ENCODE measurements at regions not wholly inside any gene's neighbourhood (a gene's known extent, or its start where the extent isn't known, plus 50 kb on each side); places are given as distances from the start of the nearest gene placed in this dataset.

- DNase-seq (ENCODE audit: low read depth), result no peak
- TF ChIP-seq, protein P1, sequence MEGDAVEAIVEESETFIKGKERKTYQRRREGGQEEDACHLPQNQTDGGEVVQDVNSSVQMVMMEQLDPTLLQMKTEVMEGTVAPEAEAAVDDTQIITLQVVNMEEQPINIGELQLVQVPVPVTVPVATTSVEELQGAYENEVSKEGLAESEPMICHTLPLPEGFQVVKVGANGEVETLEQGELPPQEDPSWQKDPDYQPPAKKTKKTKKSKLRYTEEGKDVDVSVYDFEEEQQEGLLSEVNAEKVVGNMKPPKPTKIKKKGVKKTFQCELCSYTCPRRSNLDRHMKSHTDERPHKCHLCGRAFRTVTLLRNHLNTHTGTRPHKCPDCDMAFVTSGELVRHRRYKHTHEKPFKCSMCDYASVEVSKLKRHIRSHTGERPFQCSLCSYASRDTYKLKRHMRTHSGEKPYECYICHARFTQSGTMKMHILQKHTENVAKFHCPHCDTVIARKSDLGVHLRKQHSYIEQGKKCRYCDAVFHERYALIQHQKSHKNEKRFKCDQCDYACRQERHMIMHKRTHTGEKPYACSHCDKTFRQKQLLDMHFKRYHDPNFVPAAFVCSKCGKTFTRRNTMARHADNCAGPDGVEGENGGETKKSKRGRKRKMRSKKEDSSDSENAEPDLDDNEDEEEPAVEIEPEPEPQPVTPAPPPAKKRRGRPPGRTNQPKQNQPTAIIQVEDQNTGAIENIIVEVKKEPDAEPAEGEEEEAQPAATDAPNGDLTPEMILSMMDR (IDR thresholded peaks at IDR 0.05; ENCODE audit: low read depth, low read length, missing control alignments), result no peak
- no peak overlapping the region for H3K4me3 ChIP-seq (ENCODE audit: low read depth, low read length)
Measured at GRCh38 chr6:97687916-97688315, 404.9 kb upstream of the MMS22L start.

DNA sequence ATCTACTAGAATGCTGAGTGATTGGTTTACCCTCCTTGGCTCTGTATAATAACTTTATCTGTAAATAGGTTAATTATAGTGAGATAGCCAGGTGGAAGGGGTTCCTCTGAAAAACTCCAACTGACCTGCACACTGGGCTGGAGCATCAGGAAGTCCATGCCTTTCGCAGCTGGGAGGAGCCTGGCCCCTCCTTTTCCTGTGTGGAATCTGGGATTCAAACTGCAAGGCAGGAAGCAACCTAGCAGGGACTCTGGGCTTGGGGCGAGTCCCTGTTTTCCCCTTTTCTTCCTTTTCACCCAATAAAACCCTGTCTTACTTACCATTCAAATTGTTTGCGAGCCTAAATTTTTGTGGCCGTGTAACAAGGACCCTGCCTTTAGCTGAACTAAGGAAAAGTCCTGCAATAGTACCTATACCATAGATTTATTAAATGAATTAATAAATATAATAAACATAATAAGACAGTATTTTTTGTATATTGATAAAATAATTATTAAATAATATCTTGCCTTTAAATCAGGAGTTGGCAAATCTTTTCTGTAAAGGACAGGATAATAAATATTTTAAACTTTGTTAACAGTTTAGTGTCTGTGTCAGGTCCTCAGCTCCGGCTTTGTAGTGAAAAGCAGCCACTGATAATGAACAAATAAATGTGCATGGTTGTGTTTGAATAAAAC lies 406.2 kb upstream of the MMS22L start:
- TF ChIP-seq, protein P1 (IDR thresholded peaks at IDR 0.05; ENCODE audit: low read depth, low read length, missing control alignments), result no peak
- H3K4me3 ChIP-seq (ENCODE audit: low read depth, low read length), result no peak overlapping the region
- DNase-seq (ENCODE audit: low read depth), result no peak

DNA sequence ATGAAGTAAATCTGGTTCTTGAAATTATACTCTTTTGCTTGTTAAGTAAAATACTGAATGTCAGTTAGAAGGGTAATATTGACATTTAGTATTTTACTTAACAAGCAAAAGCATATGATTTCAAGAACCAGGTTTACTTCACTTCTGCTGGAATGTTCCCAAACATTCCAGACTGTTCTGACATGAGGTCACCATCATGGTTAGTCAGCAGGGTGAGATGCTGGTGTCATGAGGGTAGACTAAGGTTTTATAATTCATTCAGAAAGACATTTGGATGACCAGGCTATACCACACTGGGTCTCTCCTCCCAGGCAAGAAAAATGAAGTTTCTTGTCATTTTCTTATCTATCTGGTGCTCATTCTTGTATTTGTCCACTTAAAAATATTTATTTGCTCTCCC lies 414.4 kb upstream of the MMS22L start:
- DNase-seq (ENCODE audit: low read depth), result no peak
- TF ChIP-seq, protein P1 (IDR thresholded peaks at IDR 0.05; ENCODE audit: low read depth, low read length, missing control alignments), result no peak
- H3K4me3 ChIP-seq (ENCODE audit: low read depth, low read length), result no peak overlapping the region

DNA sequence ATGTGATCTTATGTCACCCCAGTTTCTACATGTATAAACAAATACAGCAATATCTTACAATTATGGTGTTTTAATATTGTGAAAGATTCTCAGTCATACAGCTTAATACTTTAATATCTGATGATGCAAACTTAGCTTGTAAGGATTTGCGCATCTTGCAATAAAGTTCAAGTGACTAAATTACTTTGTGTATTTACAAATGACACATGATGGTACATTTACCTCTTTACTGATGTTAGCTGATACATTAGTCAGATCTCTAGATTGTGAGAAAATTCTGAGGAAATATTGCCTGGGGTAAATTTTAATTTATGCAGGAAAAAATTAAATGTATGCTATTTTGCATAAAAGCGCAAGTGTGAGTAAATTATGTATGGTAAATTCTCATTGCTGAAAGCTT lies 418.8 kb upstream of the MMS22L start:
- DNase-seq (ENCODE audit: low read depth), result no peak
- TF ChIP-seq, protein P1 (IDR thresholded peaks at IDR 0.05; ENCODE audit: low read depth, low read length, missing control alignments), result no peak
- no peak overlapping the region for H3K4me3 ChIP-seq (ENCODE audit: low read depth, low read length)

- no peak for DNase-seq (ENCODE audit: low read depth)
- TF ChIP-seq, protein P1 (IDR thresholded peaks at IDR 0.05; ENCODE audit: low read depth, low read length, missing control alignments), result no peak
- H3K4me3 ChIP-seq (ENCODE audit: low read depth, low read length), result no peak overlapping the region
Measured at GRCh38 chr6:97702248-97702647, 419.2 kb upstream of the MMS22L start.

GRCh38 chr6:97703661-97704060 lies 420.6 kb upstream of the MMS22L start:
- no peak overlapping the region for H3K4me3 ChIP-seq (ENCODE audit: low read depth, low read length)
- DNase-seq (ENCODE audit: low read depth), result no peak
- TF ChIP-seq, protein P1 (IDR thresholded peaks at IDR 0.05; ENCODE audit: low read depth, low read length, missing control alignments), result no peak

- no peak for DNase-seq (ENCODE audit: low read depth)
- H3K4me3 ChIP-seq (ENCODE audit: low read depth, low read length), result no peak overlapping the region
- TF ChIP-seq, protein P1 (IDR thresholded peaks at IDR 0.05; ENCODE audit: low read depth, low read length, missing control alignments), result peak; percentile 31
Measured at GRCh38 chr6:97705568-97705967, 422.6 kb upstream of the MMS22L start.
